Mucosa of descending colon (tissue), 3 donors: ENCODE measurements at regions not wholly inside any gene's neighbourhood (a gene's known extent, or its start where the extent isn't known, plus 50 kb on each side); places are given as distances from the start of the nearest gene placed in this dataset.

ENCODE experiments used
- ATAC-seq: fragments of 200-7000 bp; cut with Tn5 transposase; one replicate; pipeline ENCODE4 v1.9.1; 2020; ENCODE audit warnings: mild to moderate bottlenecking, moderate library complexity
- DNase-seq, 3 donors: peaks; one replicate each; pipeline ENCODE4 v3.0.0-alpha.2; 2020
- H3K36me3 ChIP-seq: fragments of 200-600 bp; one replicate; pipeline ENCODE4 v1.8.0; 2021; ENCODE audit warnings: low read depth, mild to moderate bottlenecking
- H3K4me1 ChIP-seq: fragments of 200-600 bp; one replicate; pipeline ENCODE4 v1.8.0; 2021; ENCODE audit warnings: low read depth, mild to moderate bottlenecking
- H3K4me3 ChIP-seq: fragments of 200-600 bp; one replicate; pipeline ENCODE4 v1.8.0; 2021; ENCODE audit warnings: mild to moderate bottlenecking
- H3K9me3 ChIP-seq: fragments of 200-600 bp; one replicate; pipeline ENCODE4 v1.8.0; 2021; ENCODE audit warnings: mild to moderate bottlenecking
- intact Hi-C, 2 donors: fragments of 100-400 bp; cut with DNase I in 1 of 2; cut with micrococcal nuclease in 1 of 2; formaldehyde crosslinking; loops; one replicate each; pipeline versions ENCODE4 v1.11.0 to v1.11.1; 2022; cut with DNase I, micrococcal nuclease
- TF ChIP-seq, protein P1 (sequence below): fragments of 200-600 bp; IDR thresholded peaks from one replicate; pipeline ENCODE4 v1.8.0; 2022; ENCODE audit warnings: antibody characterized with exemption, mild to moderate bottlenecking
- donor health status: DM: no; HTN: no; CAD: no; lungs with moderate emphysema.
- donor health status: DM: no; HTN: no; CAD: no.
- donor health status: DM: no; HTN: yes; CAD: no.

DNA sequence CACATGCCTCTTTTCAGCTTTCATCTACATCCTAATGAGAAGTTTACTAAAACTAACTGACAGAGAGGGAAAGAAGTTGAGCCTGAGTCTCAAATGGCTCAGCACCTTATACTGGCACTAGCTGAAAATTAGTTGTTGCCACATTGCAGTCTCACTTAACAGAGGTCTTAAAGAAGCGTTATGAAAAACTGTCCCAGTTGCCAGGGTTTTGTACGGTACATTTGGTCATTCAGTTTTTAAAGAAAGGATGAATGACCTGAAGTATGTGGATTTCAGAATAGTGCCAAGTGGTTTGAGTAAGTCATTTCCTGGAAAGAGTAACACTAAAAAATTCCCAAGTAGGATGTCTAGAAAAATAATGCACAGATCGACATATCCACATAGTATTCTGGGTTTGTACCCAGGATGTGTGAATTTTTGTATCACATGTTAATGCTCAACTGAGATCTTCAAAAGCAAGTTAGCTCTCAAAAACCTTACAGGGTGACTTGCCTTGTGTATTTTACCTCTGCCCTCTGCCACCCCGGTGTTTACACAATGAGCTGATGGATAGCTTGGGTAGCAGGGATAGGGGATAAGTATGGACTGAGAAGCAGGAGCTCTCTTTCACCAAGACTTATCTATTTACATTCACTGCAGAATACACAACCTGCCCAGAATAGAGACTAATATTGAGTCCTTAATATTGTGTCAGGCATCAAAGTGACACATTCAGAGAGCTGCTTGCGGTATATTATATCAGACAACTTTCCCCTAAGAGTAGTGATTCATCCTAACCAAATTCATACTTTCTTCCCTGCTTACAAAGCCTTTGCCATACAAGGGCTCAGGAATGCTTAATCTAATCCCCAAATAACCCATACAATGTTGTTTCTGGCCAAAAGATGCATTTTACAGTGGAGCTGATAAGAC, 1075.7 kb upstream of the PABPC4L start:
- Histone ChIP-seq H3K4me3 (no peak overlapping the region), H3K9me3 (no peaks in the 10 kb centered on the region), H3K36me3 (no peaks in the 10 kb centered on the region), H3K4me1 (no peaks in the 10 kb centered on the region)
- no peak for ATAC-seq
- intact Hi-C loops: no loop called here
- DNase-seq: no peak
- TF ChIP-seq, protein P1, sequence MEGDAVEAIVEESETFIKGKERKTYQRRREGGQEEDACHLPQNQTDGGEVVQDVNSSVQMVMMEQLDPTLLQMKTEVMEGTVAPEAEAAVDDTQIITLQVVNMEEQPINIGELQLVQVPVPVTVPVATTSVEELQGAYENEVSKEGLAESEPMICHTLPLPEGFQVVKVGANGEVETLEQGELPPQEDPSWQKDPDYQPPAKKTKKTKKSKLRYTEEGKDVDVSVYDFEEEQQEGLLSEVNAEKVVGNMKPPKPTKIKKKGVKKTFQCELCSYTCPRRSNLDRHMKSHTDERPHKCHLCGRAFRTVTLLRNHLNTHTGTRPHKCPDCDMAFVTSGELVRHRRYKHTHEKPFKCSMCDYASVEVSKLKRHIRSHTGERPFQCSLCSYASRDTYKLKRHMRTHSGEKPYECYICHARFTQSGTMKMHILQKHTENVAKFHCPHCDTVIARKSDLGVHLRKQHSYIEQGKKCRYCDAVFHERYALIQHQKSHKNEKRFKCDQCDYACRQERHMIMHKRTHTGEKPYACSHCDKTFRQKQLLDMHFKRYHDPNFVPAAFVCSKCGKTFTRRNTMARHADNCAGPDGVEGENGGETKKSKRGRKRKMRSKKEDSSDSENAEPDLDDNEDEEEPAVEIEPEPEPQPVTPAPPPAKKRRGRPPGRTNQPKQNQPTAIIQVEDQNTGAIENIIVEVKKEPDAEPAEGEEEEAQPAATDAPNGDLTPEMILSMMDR: no peak

DNA sequence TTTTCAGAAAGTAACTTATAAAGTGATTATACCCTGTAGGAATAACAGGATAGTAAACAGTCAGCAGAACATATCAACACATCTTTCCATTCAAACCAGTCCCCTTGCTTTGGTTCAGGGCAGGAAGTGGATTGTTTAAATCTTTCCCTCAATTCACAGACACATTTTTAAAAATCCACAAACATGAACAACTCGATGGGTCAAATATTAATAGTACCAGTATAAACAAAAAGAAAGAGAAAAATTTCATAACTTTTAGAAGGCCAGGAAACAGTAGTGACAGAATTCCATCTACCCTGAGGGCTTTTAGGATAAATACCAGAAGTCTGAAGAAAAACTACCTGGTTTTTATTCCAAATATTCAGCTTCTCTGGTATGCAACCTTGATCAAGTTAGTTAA, 1072.8 kb upstream of the PABPC4L start:
- DNase-seq (no peak), ATAC-seq (no peak)
- Histone ChIP-seq H3K4me1 (no peaks in the 10 kb centered on the region), H3K4me3 (no peak overlapping the region), H3K9me3 (no peaks in the 10 kb centered on the region), H3K36me3 (no peaks in the 10 kb centered on the region)
- TF ChIP-seq, protein P1: no peak
- intact Hi-C loops: no loop called here

DNA sequence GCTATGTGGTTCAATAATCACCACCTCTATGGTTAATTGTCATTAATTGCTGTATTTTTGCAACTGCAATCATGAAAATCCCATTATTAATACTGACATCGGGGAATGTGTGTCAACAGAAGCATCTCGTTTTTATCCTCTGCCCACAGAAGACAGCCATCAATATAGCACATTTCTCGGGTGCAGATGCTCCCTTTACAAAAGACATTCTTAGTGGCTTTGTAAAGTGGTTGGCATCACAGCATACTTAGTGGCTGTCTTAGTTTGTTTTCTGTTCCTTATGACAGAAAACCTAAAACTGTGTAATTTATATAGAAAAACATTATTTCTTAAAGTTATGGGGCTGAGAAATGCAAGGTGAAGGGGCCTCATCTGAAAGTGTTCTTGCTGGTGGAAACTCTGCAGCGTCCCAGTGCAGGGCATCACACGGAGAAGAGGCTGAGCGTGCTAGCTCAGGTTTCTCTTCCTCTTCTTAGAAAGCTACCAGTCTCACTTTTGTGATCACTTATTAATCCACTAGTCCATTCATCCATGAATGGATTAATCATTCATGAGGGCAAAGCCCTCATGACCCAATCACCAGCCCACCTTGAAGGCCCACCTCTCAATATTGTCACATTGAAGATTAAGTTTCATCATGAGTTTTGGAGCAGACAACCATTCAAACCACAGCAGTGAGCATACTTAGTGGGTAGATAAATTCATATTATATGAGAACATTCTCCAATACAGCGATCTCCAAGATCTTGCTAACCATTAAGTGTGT, 1067.7 kb upstream of the PABPC4L start:
- Histone ChIP-seq H3K36me3 (no peaks in the 10 kb centered on the region), H3K9me3 (no peaks in the 10 kb centered on the region), H3K4me1 (no peaks in the 10 kb centered on the region), H3K4me3 (no peak overlapping the region)
- intact Hi-C loops: no loop called here
- TF ChIP-seq, protein P1: no peak
- ATAC-seq: no peak
- no peak for DNase-seq

DNA sequence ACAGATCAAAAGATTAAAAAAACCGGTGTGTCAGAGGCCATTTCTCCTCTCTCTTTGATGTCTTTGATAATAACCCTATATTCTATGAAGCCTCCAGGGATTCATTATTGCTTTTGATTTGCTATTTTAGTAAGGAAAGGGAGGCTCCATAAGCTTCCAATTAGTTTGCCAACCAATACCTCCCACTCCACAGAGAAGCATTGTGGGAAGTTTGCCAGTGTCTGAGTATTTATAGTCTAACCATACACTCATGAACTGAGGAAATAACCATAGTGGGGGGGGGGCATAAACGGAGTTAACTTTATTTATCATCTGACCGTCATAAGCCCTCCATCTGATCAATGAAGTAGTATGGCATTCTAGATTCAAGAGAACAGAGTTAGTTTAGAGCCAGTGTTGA, 1066.8 kb upstream of the PABPC4L start:
- H3K36me3 ChIP-seq: no peaks in the 10 kb centered on the region
- DNase-seq: no peak
- TF ChIP-seq, protein P1: no peak
- H3K4me3 ChIP-seq: no peak overlapping the region
- no peak for ATAC-seq
- no peaks in the 10 kb centered on the region for H3K9me3 ChIP-seq
- intact Hi-C loops: no loop called here
- H3K4me1 ChIP-seq: no peaks in the 10 kb centered on the region

DNA sequence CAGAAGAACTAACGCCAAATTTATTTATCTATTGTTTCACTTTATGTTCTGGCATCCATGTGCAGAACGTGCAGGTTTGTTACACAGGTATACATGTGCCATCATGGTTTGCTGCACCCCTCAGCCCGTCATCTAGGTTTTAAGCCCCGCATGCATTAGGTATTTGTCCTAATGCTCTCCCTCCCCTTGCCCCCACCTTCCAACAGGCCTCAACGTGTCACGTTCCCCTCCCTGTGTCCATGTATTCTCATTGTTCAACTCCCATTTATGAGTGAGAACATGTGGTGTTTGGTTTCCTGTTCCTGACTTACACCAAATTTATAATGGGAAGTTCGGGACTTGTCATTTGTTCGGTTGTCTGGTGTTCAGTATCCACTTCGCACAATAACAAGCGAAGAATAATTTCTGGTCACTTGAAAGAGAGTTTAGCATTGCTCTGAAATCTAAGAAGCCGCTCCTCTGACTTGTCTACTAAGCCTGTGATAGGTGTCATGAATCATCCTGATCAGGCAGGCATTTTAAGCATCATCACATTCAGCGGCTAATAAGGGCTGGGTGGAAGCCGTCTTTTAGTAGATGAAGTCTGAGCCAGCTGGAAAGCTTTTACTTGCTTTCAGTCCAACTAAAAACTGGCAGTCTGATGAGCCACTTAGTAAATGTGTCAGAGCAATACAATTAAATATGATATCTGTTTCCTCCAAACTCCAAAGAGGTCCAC, 1065.7 kb upstream of the PABPC4L start:
- no peaks in the 10 kb centered on the region for H3K9me3 ChIP-seq
- H3K36me3 ChIP-seq: no peaks in the 10 kb centered on the region
- H3K4me3 ChIP-seq: no peak overlapping the region
- TF ChIP-seq, protein P1: no peak
- intact Hi-C loops: no loop called here
- ATAC-seq (no peak), DNase-seq (no peak)
- H3K4me1 ChIP-seq: no peaks in the 10 kb centered on the region
